PC-3 (cell line): ENCODE measurements at regions not wholly inside any gene's neighbourhood (a gene's known extent, or its start where the extent isn't known, plus 50 kb on each side); places are given as distances from the start of the nearest gene placed in this dataset.
"Not testable (repeated sequence)": the region's sequence is repeated elsewhere in the genome, so short reads cannot be mapped to it uniquely, and the experiment has no call there.

ENCODE experiments used
- ATAC-seq: fragments of 200-7000 bp; cut with Tn5 transposase; 2 replicates; pipeline ENCODE4 v1.9.1; 2020; ENCODE audit warnings: mild to moderate bottlenecking, moderate library complexity
- BruUV-seq: library from RNA; stranded (reverse); fragments of 400-500 nt; replicated peaks from 2 replicates; lab custom pipeline; 2021; lab: Mats Ljungman, UMichigan
- CTCF ChIA-PET: fragments of 300-600 bp; sonication (Branson Sonifier 250); formaldehyde crosslinking; loops from one replicate; lab custom pipeline; 2022; ENCODE audit warnings: antibody characterized with exemption; lab: Charles Lee
- POLR2A ChIA-PET: fragments of 300-600 bp; sonication (Branson Sonifier 250); formaldehyde crosslinking; loops from one replicate; lab custom pipeline; 2022; ENCODE audit warnings: antibody characterized with exemption; ENCODE audit not compliant: unreplicated experiment; lab: Charles Lee
- DNase-seq: peaks from one replicate; pipeline ENCODE4 v3.0.0-alpha.2; 2015
- H2AFZ ChIP-seq: fragments of 300-600 bp; sonication (generic); 2 replicates; pipeline ENCODE4 v1.6.0; 2016; ENCODE audit warnings: antibody characterized with exemption, low read length
- H3F3A ChIP-seq: fragments of 300-600 bp; sonication (generic); one replicate; pipeline ENCODE4 v1.6.0; 2017; ENCODE audit warnings: antibody characterized with exemption, low read length, control low read depth, mild to moderate bottlenecking; ENCODE audit not compliant: unreplicated experiment
- H3K27ac ChIP-seq: fragments of 300-600 bp; sonication (generic); 2 replicates; pipeline ENCODE4 v1.5.1; 2016; ENCODE audit warnings: mild to moderate bottlenecking, low read length
- H3K27me3 ChIP-seq: fragments of 300-600 bp; sonication (generic); 2 replicates; pipeline ENCODE4 v1.6.1; 2016; ENCODE audit warnings: low read length, mixed read lengths
- H3K36me3 ChIP-seq: fragments of 300-600 bp; sonication (generic); 2 replicates; pipeline ENCODE4 v1.6.1; 2016; ENCODE audit warnings: low read depth, mixed run types, low read length, mixed read lengths
- H3K4me1 ChIP-seq: fragments of 300-600 bp; sonication (generic); 2 replicates; pipeline ENCODE4 v1.5.1; 2016; ENCODE audit warnings: low read length; ENCODE audit not compliant: insufficient read depth
- H3K4me2 ChIP-seq: fragments of 300-600 bp; sonication (generic); 2 replicates; pipeline ENCODE4 v1.6.0; 2016; ENCODE audit warnings: low read length
- H3K4me3 ChIP-seq: fragments of 300-600 bp; sonication (generic); 2 replicates; pipeline ENCODE4 v1.5.1; 2016; ENCODE audit warnings: mild to moderate bottlenecking, low read length, mixed read lengths
- H3K79me2 ChIP-seq: fragments of 300-600 bp; sonication (generic); 2 replicates; pipeline ENCODE4 v1.6.1; 2017; ENCODE audit warnings: low read length, mixed read lengths
- H3K9ac ChIP-seq: fragments of 300-600 bp; sonication (generic); 2 replicates; pipeline ENCODE4 v1.6.0; 2016; ENCODE audit warnings: mild to moderate bottlenecking, low read length
- H3K9me2 ChIP-seq: fragments of 300-600 bp; sonication (generic); replicated peaks from 2 replicates; pipeline ENCODE4 v1.6.1; 2016; ENCODE audit warnings: mixed run types, low read length, mixed read lengths
- H3K9me3 ChIP-seq: fragments of 300-600 bp; sonication (generic); 2 replicates; pipeline ENCODE4 v1.6.1; 2016; ENCODE audit warnings: low read length, mixed read lengths
- H4K20me1 ChIP-seq: fragments of 300-600 bp; sonication (generic); 2 replicates; pipeline ENCODE4 v1.6.1; 2016; ENCODE audit warnings: low read length, mixed read lengths
- EZH2 ChIP-seq: fragments of 300-600 bp; sonication (generic); IDR thresholded peaks from one replicate; pipeline ENCODE4 v1.6.1; 2017; ENCODE audit warnings: antibody characterized with exemption, mild to moderate bottlenecking, low read length; ENCODE audit not compliant: unreplicated experiment
- EZH2phosphoT487 ChIP-seq: fragments of 300-600 bp; sonication (generic); IDR thresholded peaks from 2 replicates; pipeline ENCODE4 v1.6.1; 2018; ENCODE audit warnings: mild to moderate bottlenecking, antibody characterized with exemption, low read length, borderline replicate concordance
- intact Hi-C: fragments of 100-400 bp; cut with micrococcal nuclease; formaldehyde crosslinking; loops from 2 replicates; pipeline ENCODE4 v1.9.0; 2023
- TF ChIP-seq, protein P1 (sequence below): fragments of 300-600 bp; sonication (generic); conservative IDR thresholded peaks from 2 replicates; pipeline ENCODE4 v1.5.1; 2017; ENCODE audit warnings: antibody characterized with exemption, low read depth, mild to moderate bottlenecking, low read length

- H3K4me2 ChIP-seq = no peak overlapping the region
- H3K9me3 ChIP-seq = no peaks in the 10 kb centered on the region
- ChIA-PET POLR2A (no interaction called here), CTCF (no interaction called here)
- no peaks in the 10 kb centered on the region for H3K36me3 ChIP-seq
- intact Hi-C loops = no loop called here
- no peak overlapping the region for H3K9ac ChIP-seq
- no TSS peak for BruUV-seq
- no peak for ATAC-seq
- no peak overlapping the region for H2AFZ ChIP-seq
- no peaks in the 10 kb centered on the region for H3K79me2 ChIP-seq
- no peak overlapping the region for H3K4me3 ChIP-seq
- no peaks in the 10 kb centered on the region; the same call in 1 of the 2 replicates for H3K9me2 ChIP-seq
- no peak overlapping the region for H3K27ac ChIP-seq
- H4K20me1 ChIP-seq = no peaks in the 10 kb centered on the region
- no peaks in the 10 kb centered on the region for H3F3A ChIP-seq
- H3K4me1 ChIP-seq = no peaks in the 10 kb centered on the region
- no peak for DNase-seq
- TF ChIP-seq EZH2 (no peak), EZH2phosphoT487 (no peak)
- TF ChIP-seq, protein P1, sequence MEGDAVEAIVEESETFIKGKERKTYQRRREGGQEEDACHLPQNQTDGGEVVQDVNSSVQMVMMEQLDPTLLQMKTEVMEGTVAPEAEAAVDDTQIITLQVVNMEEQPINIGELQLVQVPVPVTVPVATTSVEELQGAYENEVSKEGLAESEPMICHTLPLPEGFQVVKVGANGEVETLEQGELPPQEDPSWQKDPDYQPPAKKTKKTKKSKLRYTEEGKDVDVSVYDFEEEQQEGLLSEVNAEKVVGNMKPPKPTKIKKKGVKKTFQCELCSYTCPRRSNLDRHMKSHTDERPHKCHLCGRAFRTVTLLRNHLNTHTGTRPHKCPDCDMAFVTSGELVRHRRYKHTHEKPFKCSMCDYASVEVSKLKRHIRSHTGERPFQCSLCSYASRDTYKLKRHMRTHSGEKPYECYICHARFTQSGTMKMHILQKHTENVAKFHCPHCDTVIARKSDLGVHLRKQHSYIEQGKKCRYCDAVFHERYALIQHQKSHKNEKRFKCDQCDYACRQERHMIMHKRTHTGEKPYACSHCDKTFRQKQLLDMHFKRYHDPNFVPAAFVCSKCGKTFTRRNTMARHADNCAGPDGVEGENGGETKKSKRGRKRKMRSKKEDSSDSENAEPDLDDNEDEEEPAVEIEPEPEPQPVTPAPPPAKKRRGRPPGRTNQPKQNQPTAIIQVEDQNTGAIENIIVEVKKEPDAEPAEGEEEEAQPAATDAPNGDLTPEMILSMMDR = no peak
- H3K27me3 ChIP-seq = no peaks in the 10 kb centered on the region
These were observed 249.3 kb downstream of the BLID start for GRCh38 chr11:121866754-121867153.

GRCh38 chr11:121864660-121865059, 251.4 kb downstream of the BLID start:
- no peaks in the 10 kb centered on the region; the same call in 1 of the 2 replicates for H3K9me2 ChIP-seq
- no peak overlapping the region for H3K4me3 ChIP-seq
- H3K27me3 ChIP-seq = no peaks in the 10 kb centered on the region
- no peak overlapping the region for H3K27ac ChIP-seq
- H4K20me1 ChIP-seq = no peaks in the 10 kb centered on the region
- BruUV-seq = no TSS peak
- intact Hi-C loops = no loop called here
- no peaks in the 10 kb centered on the region for H3K4me1 ChIP-seq
- H3K4me2 ChIP-seq = no peak overlapping the region
- CTCF ChIA-PET = interaction anchor here (0.7 to 1.0 kb wide), 2 partner anchors 35 to 50 kb away, joined by 3 to 5 read pairs; no protein-coding TSS in a partner anchor
- H3K9ac ChIP-seq = no peak overlapping the region
- POLR2A ChIA-PET = no interaction called here
- DNase-seq = peak; percentile 26
- ATAC-seq = 0 out of 2 replicates have a peak, but pooled peaks have one; percentile 43
- TF ChIP-seq EZH2 (no peak), EZH2phosphoT487 (no peak)
- TF ChIP-seq, protein P1 = peak; percentile 46
- H2AFZ ChIP-seq = no peak overlapping the region
- H3F3A ChIP-seq = no peaks in the 10 kb centered on the region
- no peaks in the 10 kb centered on the region for H3K36me3 ChIP-seq
- no peaks in the 10 kb centered on the region for H3K79me2 ChIP-seq
- H3K9me3 ChIP-seq = no peaks in the 10 kb centered on the region

DNA sequence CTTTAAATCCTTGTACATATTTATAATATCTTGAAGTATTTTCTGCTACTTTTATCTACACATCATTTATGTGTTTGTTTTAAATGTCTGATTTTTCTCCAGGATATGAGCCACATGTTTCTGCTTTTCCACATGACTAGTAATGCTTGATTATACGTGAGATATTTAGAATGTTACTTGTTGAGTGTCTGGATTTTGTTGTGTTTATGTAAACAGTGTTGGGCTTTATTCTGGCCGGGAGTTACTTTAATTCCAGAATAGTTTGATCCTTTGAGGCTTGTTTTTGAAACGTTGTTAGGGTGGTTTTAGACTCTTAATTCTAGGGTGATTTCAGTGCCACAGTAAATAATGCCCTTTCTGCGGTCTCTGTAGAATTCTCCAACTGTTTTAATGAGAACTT, 252.9 kb downstream of the BLID start:
- Histone ChIP-seq H3K36me3 (no peaks in the 10 kb centered on the region), H3K9me2 (no peaks in the 10 kb centered on the region; the same call in 1 of the 2 replicates), H3K4me2 (no peak overlapping the region), H4K20me1 (no peaks in the 10 kb centered on the region), H3K4me1 (no peaks in the 10 kb centered on the region), H3K27me3 (no peaks in the 10 kb centered on the region), H3K79me2 (no peaks in the 10 kb centered on the region), H3K9me3 (no peaks in the 10 kb centered on the region), H2AFZ (0 out of 2 replicates have a peak overlapping the region, but pooled peaks have one; percentile 7), H3K27ac (no peak overlapping the region), H3K4me3 (no peak overlapping the region), H3K9ac (no peak overlapping the region), H3F3A (no peaks in the 10 kb centered on the region)
- ChIA-PET POLR2A (no interaction called here), CTCF (no interaction called here)
- DNase-seq (no peak), ATAC-seq (no peak)
- intact Hi-C loops = no loop called here
- BruUV-seq = no TSS peak
- no peak for TF ChIP-seq EZH2
- TF ChIP-seq, protein P1 = no peak
- TF ChIP-seq EZH2phosphoT487 = no peak

DNA sequence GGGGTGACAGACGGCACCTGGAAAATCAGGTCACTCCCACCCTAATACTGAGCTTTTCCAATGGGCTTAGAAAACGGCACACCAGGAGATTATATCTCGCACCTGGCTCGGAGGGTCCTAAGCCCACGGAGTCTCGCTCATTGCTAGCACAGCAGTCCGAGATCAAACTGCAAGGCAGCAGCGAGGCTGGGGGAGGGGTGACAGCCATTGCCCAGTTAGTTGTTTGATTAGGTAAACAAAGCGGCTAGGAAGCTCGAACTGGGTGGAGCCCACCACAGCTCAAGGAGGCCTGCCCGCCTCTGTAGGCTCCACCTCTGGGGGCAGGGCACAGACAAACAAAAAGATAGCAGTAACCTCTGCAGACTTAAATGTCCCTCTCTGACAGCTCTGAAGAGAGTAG, 260.9 kb downstream of the BLID start:
- H3K4me1 ChIP-seq, H4K20me1 ChIP-seq, H3K36me3 ChIP-seq, H3K27ac ChIP-seq, intact Hi-C loops, POLR2A ChIA-PET, H3F3A ChIP-seq, H2AFZ ChIP-seq, H3K79me2 ChIP-seq, H3K9me3 ChIP-seq, H3K9ac ChIP-seq, H3K4me3 ChIP-seq, ATAC-seq, H3K4me2 ChIP-seq, H3K9me2 ChIP-seq, H3K27me3 ChIP-seq, CTCF ChIA-PET, BruUV-seq, DNase-seq: not testable (repeated sequence)
